ENCODE measurements at regions not wholly inside any gene's neighbourhood (a gene's known extent, or its start where the extent isn't known, plus 50 kb on each side); places are given as distances from the start of the nearest gene placed in this dataset.

GRCh38 chr12:43241986-43242385, 310.0 kb downstream of the ADAMTS20 start:
- no peaks in the 10 kb centered on the region for H3K79me2 ChIP-seq (replicated peaks; ENCODE audit: insufficient read depth, low read length)
- no peak overlapping the region for H3K9ac ChIP-seq (ENCODE audit: low read length)
- H2AFZ ChIP-seq (ENCODE audit: low read depth, low read length): no peak overlapping the region
- no peaks in the 10 kb centered on the region for H3F3A ChIP-seq (ENCODE audit: insufficient read depth, low read length, poor library complexity, severe bottlenecking)
- no peaks in the 10 kb centered on the region for H3K9me3 ChIP-seq (ENCODE audit: low read length)
- no peak for TF ChIP-seq POLR2AphosphoS5 (IDR thresholded peaks at IDR 0.05)
- TF ChIP-seq CTCF (IDR thresholded peaks at IDR 0.05; ENCODE audit: poor library complexity, severe bottlenecking): no peak
- TF ChIP-seq EZH2 (IDR thresholded peaks at IDR 0.05; ENCODE audit: borderline replicate concordance, insufficient read depth, low read length, poor library complexity, severe bottlenecking): no peak
- TF ChIP-seq TAF1 (IDR thresholded peaks at IDR 0.05; ENCODE audit: low read depth): no peak
- no peak for TF ChIP-seq EP300 (conservative IDR thresholded peaks at IDR 0.05; ENCODE audit: poor library complexity, severe bottlenecking)
- TF ChIP-seq RAD21 (conservative IDR thresholded peaks at IDR 0.05): no peak
- TF ChIP-seq, protein P1, sequence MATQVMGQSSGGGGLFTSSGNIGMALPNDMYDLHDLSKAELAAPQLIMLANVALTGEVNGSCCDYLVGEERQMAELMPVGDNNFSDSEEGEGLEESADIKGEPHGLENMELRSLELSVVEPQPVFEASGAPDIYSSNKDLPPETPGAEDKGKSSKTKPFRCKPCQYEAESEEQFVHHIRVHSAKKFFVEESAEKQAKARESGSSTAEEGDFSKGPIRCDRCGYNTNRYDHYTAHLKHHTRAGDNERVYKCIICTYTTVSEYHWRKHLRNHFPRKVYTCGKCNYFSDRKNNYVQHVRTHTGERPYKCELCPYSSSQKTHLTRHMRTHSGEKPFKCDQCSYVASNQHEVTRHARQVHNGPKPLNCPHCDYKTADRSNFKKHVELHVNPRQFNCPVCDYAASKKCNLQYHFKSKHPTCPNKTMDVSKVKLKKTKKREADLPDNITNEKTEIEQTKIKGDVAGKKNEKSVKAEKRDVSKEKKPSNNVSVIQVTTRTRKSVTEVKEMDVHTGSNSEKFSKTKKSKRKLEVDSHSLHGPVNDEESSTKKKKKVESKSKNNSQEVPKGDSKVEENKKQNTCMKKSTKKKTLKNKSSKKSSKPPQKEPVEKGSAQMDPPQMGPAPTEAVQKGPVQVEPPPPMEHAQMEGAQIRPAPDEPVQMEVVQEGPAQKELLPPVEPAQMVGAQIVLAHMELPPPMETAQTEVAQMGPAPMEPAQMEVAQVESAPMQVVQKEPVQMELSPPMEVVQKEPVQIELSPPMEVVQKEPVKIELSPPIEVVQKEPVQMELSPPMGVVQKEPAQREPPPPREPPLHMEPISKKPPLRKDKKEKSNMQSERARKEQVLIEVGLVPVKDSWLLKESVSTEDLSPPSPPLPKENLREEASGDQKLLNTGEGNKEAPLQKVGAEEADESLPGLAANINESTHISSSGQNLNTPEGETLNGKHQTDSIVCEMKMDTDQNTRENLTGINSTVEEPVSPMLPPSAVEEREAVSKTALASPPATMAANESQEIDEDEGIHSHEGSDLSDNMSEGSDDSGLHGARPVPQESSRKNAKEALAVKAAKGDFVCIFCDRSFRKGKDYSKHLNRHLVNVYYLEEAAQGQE (IDR thresholded peaks at IDR 0.05; ENCODE audit: borderline replicate concordance): no peak
- TF ChIP-seq SMC3 (conservative IDR thresholded peaks at IDR 0.05; ENCODE audit: poor library complexity): no peak
- TF ChIP-seq MXI1 (conservative IDR thresholded peaks at IDR 0.05; ENCODE audit: poor library complexity, severe bottlenecking): no peak
- H3K36me3 ChIP-seq (ENCODE audit: insufficient read depth, low read length): no peaks in the 10 kb centered on the region
- H3K27me3 ChIP-seq (ENCODE audit: insufficient read depth, low read depth, low read length): no peaks in the 10 kb centered on the region
- no peaks in the 10 kb centered on the region for H3K9me2 ChIP-seq (ENCODE audit: insufficient read depth, low read length)
- no peaks in the 10 kb centered on the region for H4K20me1 ChIP-seq (ENCODE audit: insufficient read depth)
- H3K27ac ChIP-seq (ENCODE audit: low read length): no peak overlapping the region
- no peak overlapping the region for H3K4me2 ChIP-seq (ENCODE audit: low read length)
- H3K4me3 ChIP-seq (ENCODE audit: low read length): no peak overlapping the region

- TF ChIP-seq SMC3 (conservative IDR thresholded peaks at IDR 0.05; ENCODE audit: poor library complexity) (no peak), TAF1 (IDR thresholded peaks at IDR 0.05; ENCODE audit: low read depth) (no peak), EP300 (conservative IDR thresholded peaks at IDR 0.05; ENCODE audit: poor library complexity, severe bottlenecking) (no peak), EZH2 (IDR thresholded peaks at IDR 0.05; ENCODE audit: borderline replicate concordance, insufficient read depth, low read length, poor library complexity, severe bottlenecking) (no peak), CTCF (IDR thresholded peaks at IDR 0.05; ENCODE audit: poor library complexity, severe bottlenecking) (no peak), MXI1 (conservative IDR thresholded peaks at IDR 0.05; ENCODE audit: poor library complexity, severe bottlenecking) (no peak), RAD21 (conservative IDR thresholded peaks at IDR 0.05) (no peak), POLR2AphosphoS5 (IDR thresholded peaks at IDR 0.05) (no peak)
- TF ChIP-seq, protein P1 (IDR thresholded peaks at IDR 0.05; ENCODE audit: borderline replicate concordance): no peak
- no peak overlapping the region for H3K9ac ChIP-seq (ENCODE audit: low read length)
- H3F3A ChIP-seq (ENCODE audit: insufficient read depth, low read length, poor library complexity, severe bottlenecking): no peaks in the 10 kb centered on the region
- H3K27ac ChIP-seq (ENCODE audit: low read length): no peak overlapping the region
- no peaks in the 10 kb centered on the region for H3K9me2 ChIP-seq (ENCODE audit: insufficient read depth, low read length)
- no peaks in the 10 kb centered on the region for H3K36me3 ChIP-seq (ENCODE audit: insufficient read depth, low read length)
- no peaks in the 10 kb centered on the region for H4K20me1 ChIP-seq (ENCODE audit: insufficient read depth)
- H2AFZ ChIP-seq (ENCODE audit: low read depth, low read length): no peak overlapping the region
- no peak overlapping the region for H3K4me2 ChIP-seq (ENCODE audit: low read length)
- H3K9me3 ChIP-seq (ENCODE audit: low read length): no peaks in the 10 kb centered on the region
- H3K4me3 ChIP-seq (ENCODE audit: low read length): no peak overlapping the region
- no peaks in the 10 kb centered on the region for H3K79me2 ChIP-seq (replicated peaks; ENCODE audit: insufficient read depth, low read length)
- H3K27me3 ChIP-seq (ENCODE audit: insufficient read depth, low read depth, low read length): no peaks in the 10 kb centered on the region
These were observed 313.7 kb downstream of the ADAMTS20 start for GRCh38 chr12:43238281-43238680.
